ENCODE measurements at regions not wholly inside any gene's neighbourhood (a gene's known extent, or its start where the extent isn't known, plus 50 kb on each side); places are given as distances from the start of the nearest gene placed in this dataset.

DNA sequence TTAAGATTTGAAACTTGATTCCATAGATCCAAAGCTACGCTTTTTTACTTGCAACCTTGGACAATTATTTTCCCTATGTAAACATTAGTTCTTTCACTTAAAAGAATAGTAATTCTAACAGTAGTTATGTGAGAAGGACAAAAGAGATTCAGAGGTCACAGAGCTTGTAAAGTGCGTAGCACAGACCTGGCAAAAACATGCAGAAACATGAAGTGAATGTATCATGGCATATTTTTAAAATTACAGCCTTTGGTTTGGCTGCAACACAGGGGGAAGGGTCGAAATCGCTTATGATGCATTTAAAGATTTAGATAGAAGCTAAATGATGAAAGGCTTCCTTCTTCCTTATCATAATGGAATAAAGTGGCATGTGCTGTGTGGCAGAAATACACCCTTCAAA, 1068.8 kb downstream of the ARAP2 start:
- TF ChIP-seq EZH2 (IDR thresholded peaks at IDR 0.05; ENCODE audit: insufficient read depth, poor library complexity, severe bottlenecking): no peak
- TF ChIP-seq EZH2phosphoT487 (IDR thresholded peaks at IDR 0.05; ENCODE audit: insufficient read depth, low read depth): no peak
